Mesenchymal stem cell (in vitro differentiated cells and primary cell): ENCODE measurements at regions not wholly inside any gene's neighbourhood (a gene's known extent, or its start where the extent isn't known, plus 50 kb on each side); places are given as distances from the start of the nearest gene placed in this dataset.

Experiments used
- DNase-seq: peaks from one replicate; pipeline ENCODE4 v3.0.0-alpha.2; 2013
- H2AFZ ChIP-seq: one replicate; pipeline ENCODE4 v1.6.1; 2013; ENCODE audit warnings: low read depth, mild to moderate bottlenecking, control low read depth, inconsistent platforms, low read length, moderate library complexity
- H2AK5ac ChIP-seq: 2 replicates; pipeline ENCODE4 v1.6.1; 2013; ENCODE audit warnings: low read length, moderate library complexity, mild to moderate bottlenecking, inconsistent platforms; ENCODE audit not compliant: severe bottlenecking
- H2BK120ac ChIP-seq: one replicate; pipeline ENCODE4 v1.6.1; 2013; ENCODE audit warnings: low read depth, mild to moderate bottlenecking, inconsistent platforms, low read length, moderate library complexity
- H2BK12ac ChIP-seq, 2 experiments: one replicate each; pipeline ENCODE4 v1.6.1; 2013; ENCODE audit warnings: inconsistent platforms in 2 of 2, low read length in 2 of 2, mild to moderate bottlenecking in 2 of 2, moderate library complexity in 2 of 2, control low read depth in 1 of 2
- H2BK15ac ChIP-seq: one replicate; pipeline ENCODE4 v1.6.1; 2013; ENCODE audit warnings: mild to moderate bottlenecking, low read depth, inconsistent platforms; ENCODE audit not compliant: poor library complexity, severe bottlenecking
- H2BK5ac ChIP-seq: 2 replicates; pipeline ENCODE4 v1.6.1; 2013; ENCODE audit warnings: low read depth, mild to moderate bottlenecking, low read length, control low read depth, inconsistent platforms; ENCODE audit not compliant: poor library complexity, severe bottlenecking
- H3K14ac ChIP-seq, 2 experiments: one replicate each; pipeline ENCODE4 v1.6.1; 2013; ENCODE audit warnings: inconsistent platforms in 2 of 2, low read length in 2 of 2, control low read depth in 1 of 2, mild to moderate bottlenecking in 1 of 2, moderate library complexity in 1 of 2
- H3K18ac ChIP-seq, 2 experiments: one replicate each; pipeline ENCODE4 v1.6.1; 2013; ENCODE audit warnings: inconsistent platforms in 2 of 2, low read length in 2 of 2, control low read depth in 1 of 2, low read depth in 1 of 2, mild to moderate bottlenecking in 1 of 2
- H3K23ac ChIP-seq, 2 experiments: one replicate each; pipeline ENCODE4 v1.6.1; 2013; ENCODE audit warnings: inconsistent platforms in 2 of 2, low read length in 2 of 2, mild to moderate bottlenecking in 2 of 2, moderate library complexity in 2 of 2, control low read depth in 1 of 2
- H3K27ac ChIP-seq: 2 replicates; pipeline ENCODE4 v1.5.1; 2013; ENCODE audit warnings: mild to moderate bottlenecking, moderate library complexity, low read length, control low read depth, inconsistent platforms; ENCODE audit not compliant: poor library complexity, severe bottlenecking
- H3K27me3 ChIP-seq, 2 experiments: 2 replicates each; pipeline versions ENCODE4 v1.6.1 to v1.7.0; 2013; ENCODE audit warnings: low read length in 2 of 2, mild to moderate bottlenecking in 2 of 2, moderate library complexity in 2 of 2, control low read depth in 1 of 2, inconsistent platforms in 1 of 2; ENCODE audit not compliant: control insufficient read depth in 1 of 2, insufficient read depth in 1 of 2
- H3K36me3 ChIP-seq, 2 experiments: 2 replicates each; pipeline versions ENCODE4 v1.6.1 to v1.7.0; 2013; ENCODE audit warnings: low read length in 2 of 2, control low read depth in 1 of 2, inconsistent platforms in 1 of 2, low read depth in 1 of 2, mild to moderate bottlenecking in 1 of 2; ENCODE audit not compliant: insufficient read depth in 2 of 2, control insufficient read depth in 1 of 2
- H3K4ac ChIP-seq, 2 experiments: one replicate each; pipeline ENCODE4 v1.6.1; 2013; ENCODE audit warnings: inconsistent platforms in 2 of 2, low read length in 2 of 2, mild to moderate bottlenecking in 2 of 2, moderate library complexity in 2 of 2, control low read depth in 1 of 2, low read depth in 1 of 2
- H3K4me1 ChIP-seq: 2 replicates; pipeline ENCODE4 v1.6.1; 2013; ENCODE audit warnings: low read depth, low read length, control low read depth; ENCODE audit not compliant: control insufficient read depth, insufficient read depth
- H3K4me2 ChIP-seq: 2 replicates; pipeline ENCODE4 v1.6.1; 2013; ENCODE audit warnings: low read length, mild to moderate bottlenecking, inconsistent platforms; ENCODE audit not compliant: poor library complexity, severe bottlenecking
- H3K4me3 ChIP-seq, 2 experiments: 2 replicates each; pipeline versions ENCODE4 v1.5.1 to v1.7.0; 2013; ENCODE audit warnings: low read length in 2 of 2, mild to moderate bottlenecking in 2 of 2, control low read depth in 1 of 2, low read depth in 1 of 2; ENCODE audit not compliant: insufficient read depth in 1 of 2
- H3K79me1 ChIP-seq: replicated peaks from 2 replicates; pipeline ENCODE4 v1.6.1; 2013; ENCODE audit warnings: mild to moderate bottlenecking, control low read depth, low read length, inconsistent platforms; ENCODE audit not compliant: poor library complexity, severe bottlenecking
- H3K9ac ChIP-seq: 2 replicates; pipeline ENCODE4 v1.7.0; 2013; ENCODE audit warnings: mild to moderate bottlenecking, low read length, moderate library complexity
- H3K9me3 ChIP-seq: 2 replicates; pipeline ENCODE4 v1.7.0; 2013; ENCODE audit warnings: mild to moderate bottlenecking, low read length; ENCODE audit not compliant: control insufficient read depth
- H4K8ac ChIP-seq: one replicate; pipeline ENCODE4 v1.6.1; 2013; ENCODE audit warnings: inconsistent platforms, mild to moderate bottlenecking, low read length, moderate library complexity
- H4K91ac ChIP-seq: one replicate; pipeline ENCODE4 v1.6.1; 2013; ENCODE audit warnings: mild to moderate bottlenecking, low read length, inconsistent platforms
- WGBS: methylation state at CpG from one replicate; pipeline ENCODE4 v1.1.7; 2013; ENCODE audit warnings: mixed read lengths; 5-methylcytosine and 5-hydroxymethylcytosine counted together

GRCh38 chr13:76690611-76691010 is 195.6 kb downstream of the KCTD12 start:
- Histone ChIP-seq H3K18ac (no peak overlapping the region), H2BK12ac (no peak overlapping the region)

GRCh38 chr13:76687467-76687866 is 198.7 kb downstream of the KCTD12 start:
- no peak overlapping the region for H3K4ac ChIP-seq
- no peak overlapping the region for H2BK120ac ChIP-seq
- H3K27ac ChIP-seq: no peak overlapping the region
- no peak for DNase-seq
- no peak overlapping the region for H3K4me2 ChIP-seq
- no peak overlapping the region for H3K4me3 ChIP-seq
- H2AK5ac ChIP-seq: no peak overlapping the region
- H2BK12ac ChIP-seq: no peak overlapping the region
- H3K4me1 ChIP-seq: no peaks in the 10 kb centered on the region
- no peak overlapping the region for H3K23ac ChIP-seq
- no peak overlapping the region for H2AFZ ChIP-seq
- H3K9me3 ChIP-seq: no peaks in the 10 kb centered on the region
- H3K9ac ChIP-seq: no peak overlapping the region
- no peaks in the 10 kb centered on the region for H3K27me3 ChIP-seq
- H4K91ac ChIP-seq: no peak overlapping the region
- WGBS: 86% methylated on average over 2 of the region's 4 CpGs
- no peaks in the 10 kb centered on the region for H3K79me1 ChIP-seq
- H4K8ac ChIP-seq: no peak overlapping the region
- no peak overlapping the region for H3K14ac ChIP-seq
- no peak overlapping the region for H2BK5ac ChIP-seq
- H3K36me3 ChIP-seq: no peaks in the 10 kb centered on the region
- H3K18ac ChIP-seq: no peak overlapping the region
- no peak overlapping the region for H2BK15ac ChIP-seq

More at GRCh38 chr13:76690611-76691010, 195.6 kb downstream of the KCTD12 start:
- DNase-seq: no peak
- no peak overlapping the region for H3K4me2 ChIP-seq
- no peak overlapping the region for H4K91ac ChIP-seq
- no peak overlapping the region for H3K4ac ChIP-seq
- H3K79me1 ChIP-seq: no peaks in the 10 kb centered on the region
- H2BK15ac ChIP-seq: no peak overlapping the region
- H4K8ac ChIP-seq: no peak overlapping the region
- H3K4me1 ChIP-seq: no peaks in the 10 kb centered on the region
- H2AK5ac ChIP-seq: no peak overlapping the region
- no peak overlapping the region for H3K9ac ChIP-seq
- H2BK120ac ChIP-seq: no peak overlapping the region
- 73% methylated on average over 2 of the region's 2 CpGs for WGBS
- no peaks in the 10 kb centered on the region for H3K36me3 ChIP-seq
- H2BK5ac ChIP-seq: no peak overlapping the region
- no peaks in the 10 kb centered on the region for H3K27me3 ChIP-seq
- H3K23ac ChIP-seq: no peak overlapping the region
- no peak overlapping the region for H3K27ac ChIP-seq
- H3K9me3 ChIP-seq: no peaks in the 10 kb centered on the region
- no peak overlapping the region for H3K4me3 ChIP-seq
- no peak overlapping the region for H3K14ac ChIP-seq
- no peak overlapping the region for H2AFZ ChIP-seq

GRCh38 chr13:76685938-76686337 is 200.3 kb downstream of the KCTD12 start:
- Histone ChIP-seq H4K91ac (no peak overlapping the region), H3K27me3 (no peaks in the 10 kb centered on the region), H2AFZ (no peak overlapping the region), H3K4me2 (no peak overlapping the region), H3K4me1 (no peaks in the 10 kb centered on the region), H3K18ac (no peak overlapping the region), H3K36me3 (no peaks in the 10 kb centered on the region), H2BK120ac (no peak overlapping the region), H2BK12ac (no peak overlapping the region), H3K9ac (no peak overlapping the region), H4K8ac (no peak overlapping the region), H2AK5ac (no peak overlapping the region), H3K4me3 (no peak overlapping the region), H3K4ac (no peak overlapping the region), H3K14ac (no peak overlapping the region), H2BK15ac (no peak overlapping the region), H2BK5ac (no peak overlapping the region), H3K9me3 (no peaks in the 10 kb centered on the region), H3K79me1 (no peaks in the 10 kb centered on the region), H3K23ac (no peak overlapping the region), H3K27ac (no peak overlapping the region)
- 95% methylated on average over 5 of the region's 5 CpGs for WGBS
- no peak for DNase-seq

- DNase-seq: no peak
These were observed 201.9 kb downstream of the KCTD12 start for GRCh38 chr13:76684336-76684735.

More at GRCh38 chr13:76684336-76684735, 201.9 kb downstream of the KCTD12 start:
- Histone ChIP-seq H3K18ac (no peak overlapping the region), H3K23ac (no peak overlapping the region), H3K79me1 (no peaks in the 10 kb centered on the region), H4K91ac (no peak overlapping the region), H3K4me2 (no peak overlapping the region), H3K27me3 (no peaks in the 10 kb centered on the region), H2BK120ac (no peak overlapping the region), H3K9ac (no peak overlapping the region), H3K4me3 (no peak overlapping the region), H3K9me3 (no peaks in the 10 kb centered on the region), H3K27ac (no peak overlapping the region), H2AFZ (no peak overlapping the region), H2BK12ac (no peak overlapping the region), H3K14ac (no peak overlapping the region), H2BK5ac (no peak overlapping the region), H2BK15ac (no peak overlapping the region), H4K8ac (no peak overlapping the region), H2AK5ac (no peak overlapping the region), H3K4me1 (no peaks in the 10 kb centered on the region), H3K36me3 (no peaks in the 10 kb centered on the region), H3K4ac (no peak overlapping the region)
- WGBS: 93% methylated on average over 1 of the region's 1 CpG
